ENCODE measurements at regions not wholly inside any gene's neighbourhood (a gene's known extent, or its start where the extent isn't known, plus 50 kb on each side); places are given as distances from the start of the nearest gene placed in this dataset.
"Not testable (repeated sequence)": the region's sequence is repeated elsewhere in the genome, so short reads cannot be mapped to it uniquely, and the experiment has no call there.

DNA sequence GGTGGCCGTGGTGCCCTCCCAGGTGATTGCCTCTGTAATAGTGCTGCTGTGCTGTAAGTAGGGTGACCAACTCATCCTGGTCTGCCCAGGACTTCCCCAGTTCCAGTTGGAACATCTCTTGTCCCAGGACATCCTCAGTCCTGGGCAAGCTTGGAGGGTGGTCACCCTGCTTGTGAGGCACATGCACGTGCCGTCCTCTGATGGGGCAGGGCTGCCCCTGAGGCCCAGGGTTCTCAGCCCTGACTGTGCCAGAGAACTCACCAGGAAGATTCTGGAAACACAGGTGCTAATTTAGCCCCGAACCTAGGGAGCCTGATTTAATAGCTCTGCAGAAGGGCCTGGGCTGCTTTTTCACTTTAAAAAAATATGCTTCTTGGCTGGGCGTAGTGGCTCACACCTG lies 120.9 kb upstream of the PHACTR3 start:
- Histone ChIP-seq H3K4me3 (no peak overlapping the region), H3K27ac (no peak overlapping the region)

DNA sequence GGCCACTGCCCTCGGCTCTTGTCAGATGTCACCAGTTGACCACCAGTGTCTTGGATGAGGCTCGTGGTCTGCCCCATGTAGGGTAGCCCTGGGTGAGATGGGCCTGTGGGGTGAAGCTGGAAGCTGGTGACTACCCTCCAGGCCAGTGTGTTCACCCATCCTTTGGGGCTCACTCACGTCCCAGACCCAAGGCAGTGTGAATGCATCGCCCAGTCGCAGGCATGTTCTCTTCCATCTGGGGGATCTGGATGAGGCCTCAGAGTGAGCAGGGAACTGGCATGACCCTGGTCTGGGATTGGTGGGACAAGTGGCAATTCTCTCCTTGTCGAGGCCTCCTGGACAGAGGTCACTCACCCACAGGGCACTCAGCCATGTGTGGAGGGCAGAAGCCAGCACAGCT lies 120.1 kb upstream of the PHACTR3 start:
- no peak overlapping the region for H3K27ac ChIP-seq
- H3K4me3 ChIP-seq: no peak overlapping the region

DNA sequence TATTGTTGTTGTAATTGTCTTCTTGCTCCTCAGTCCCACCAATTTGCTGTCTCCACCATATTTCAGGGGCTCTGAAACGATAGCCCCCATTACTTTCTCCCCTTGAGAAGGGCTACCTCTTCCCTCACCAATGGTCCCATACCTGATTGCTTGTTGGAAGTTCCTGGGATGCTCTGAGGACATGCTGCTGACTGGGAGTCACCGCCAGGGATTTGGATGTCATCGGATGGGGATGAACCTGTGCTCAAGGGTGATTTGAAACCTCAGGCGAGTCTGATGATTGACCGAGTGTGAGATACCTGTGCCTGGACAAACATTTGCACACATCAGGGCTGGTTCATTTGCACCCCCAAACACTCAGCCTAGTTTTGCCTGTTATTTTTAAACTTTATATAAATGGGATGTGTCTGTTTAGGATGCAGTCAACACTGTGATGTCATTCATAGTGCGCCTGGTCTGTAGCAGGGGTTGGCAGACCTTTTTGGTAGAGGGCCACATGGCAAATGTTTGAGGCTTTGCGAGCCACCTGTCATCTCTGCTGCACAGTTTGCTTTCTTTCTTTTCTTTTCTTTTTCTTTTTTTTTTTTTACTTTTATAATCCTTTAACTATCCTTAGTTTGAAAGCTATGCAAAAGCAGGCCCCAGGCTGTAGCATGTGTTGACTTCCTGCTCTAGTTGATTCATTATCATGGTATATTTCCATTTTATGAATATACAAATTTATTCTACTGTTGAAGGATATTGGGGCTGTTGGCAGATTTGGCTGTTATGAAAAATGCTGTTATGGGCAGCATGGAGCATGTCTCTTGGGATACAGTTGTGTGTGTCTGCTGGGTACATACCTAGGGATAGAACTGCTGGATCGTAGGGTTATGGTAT lies 118.5 kb upstream of the PHACTR3 start:
- Histone ChIP-seq H3K4me3 (no peak overlapping the region), H3K27ac (no peak overlapping the region)

GRCh38 chr20:59488459-59488858 lies 115.9 kb upstream of the PHACTR3 start:
- H3K27ac ChIP-seq, H3K4me3 ChIP-seq: not testable (repeated sequence)

DNA sequence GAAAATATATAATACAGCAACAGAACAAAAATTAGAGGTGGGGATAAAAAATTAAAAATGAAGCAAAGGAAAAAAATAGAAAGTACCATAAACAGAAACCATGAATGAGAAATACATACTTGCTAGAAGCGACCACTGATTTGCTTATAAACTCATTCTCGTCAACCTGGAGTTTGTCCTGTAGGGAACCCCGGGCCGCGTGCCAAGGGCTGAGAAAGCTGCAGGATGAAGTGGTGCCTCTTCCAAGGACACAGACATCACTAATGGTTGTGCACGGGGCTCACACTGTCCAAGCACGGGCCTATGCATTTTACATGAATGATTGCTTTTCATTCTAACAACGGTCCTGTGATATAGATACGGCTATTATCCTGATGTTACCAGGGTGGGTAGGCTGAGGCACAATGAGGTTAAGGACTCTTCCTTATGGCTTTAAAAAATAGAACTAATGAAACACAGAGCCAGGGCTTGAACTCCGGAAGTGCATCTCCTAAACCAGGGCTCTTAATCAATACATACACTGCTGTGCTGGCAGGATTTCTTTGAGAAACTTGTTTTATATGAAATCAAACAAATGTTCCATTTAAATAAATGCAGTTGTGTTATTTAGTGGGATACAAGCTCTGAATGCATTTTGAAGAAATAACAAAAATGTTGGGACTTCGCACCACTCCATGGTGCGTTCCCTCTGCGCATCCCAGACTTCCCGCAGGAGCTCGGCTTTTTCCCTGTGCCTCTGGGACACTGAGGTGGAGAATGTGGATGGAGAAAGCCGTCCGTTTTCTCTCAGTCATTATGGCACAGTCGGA lies 113.9 kb upstream of the PHACTR3 start:
- H3K4me3 ChIP-seq, H3K27ac ChIP-seq: not testable (repeated sequence)

DNA sequence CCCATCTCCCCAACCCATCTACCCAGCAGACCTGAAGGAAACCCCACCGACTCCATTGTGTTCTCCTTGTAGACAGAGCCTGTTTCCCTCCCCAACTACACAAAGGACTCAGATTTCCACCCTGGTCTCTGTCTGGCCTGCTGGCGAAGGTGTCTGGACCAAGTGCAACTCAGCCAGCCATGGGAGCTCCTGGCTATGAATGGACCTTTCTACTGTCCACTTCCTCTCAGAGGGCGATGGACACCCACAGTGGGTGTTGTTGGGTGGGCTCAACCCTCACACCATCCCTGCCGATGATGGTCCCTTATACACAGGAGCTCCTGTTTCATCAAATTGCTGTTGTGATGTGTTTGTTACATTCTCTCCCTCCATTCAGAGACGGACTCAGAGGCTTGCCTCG lies 112.5 kb upstream of the PHACTR3 start:
- no peak overlapping the region for H3K4me3 ChIP-seq

GRCh38 chr20:59493926-59494325 lies 110.4 kb upstream of the PHACTR3 start:
- Histone ChIP-seq H3K27ac (no peak overlapping the region), H3K4me3 (no peak overlapping the region)

More for the DNA sequence above, 112.5 kb upstream of the PHACTR3 start:
- H3K27ac ChIP-seq: no peak overlapping the region

DNA sequence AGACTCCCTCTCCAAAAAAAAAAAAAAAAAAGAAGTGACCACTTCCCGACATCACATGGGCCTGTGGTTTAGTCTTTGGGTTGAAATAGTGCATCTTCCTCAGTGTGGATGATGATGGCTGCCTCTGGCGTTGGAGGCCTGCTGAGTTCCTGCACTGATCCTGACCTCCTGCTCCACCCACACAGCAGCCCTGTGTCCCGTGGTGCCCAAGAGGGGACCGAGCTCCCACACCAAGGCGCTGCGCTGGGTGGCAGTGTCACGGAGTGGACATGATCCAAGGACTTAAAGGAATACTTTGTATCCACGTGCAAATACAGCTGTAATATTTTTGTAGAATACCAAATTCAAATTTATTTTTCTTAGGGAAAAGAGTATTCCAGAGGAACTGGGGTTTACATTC lies 109.2 kb upstream of the PHACTR3 start:
- no peak overlapping the region for H3K27ac ChIP-seq
- H3K4me3 ChIP-seq: no peak overlapping the region

- Histone ChIP-seq H3K27ac (no peak overlapping the region), H3K4me3 (no peak overlapping the region)
These were observed 108.3 kb upstream of the PHACTR3 start for GRCh38 chr20:59495894-59496510.

DNA sequence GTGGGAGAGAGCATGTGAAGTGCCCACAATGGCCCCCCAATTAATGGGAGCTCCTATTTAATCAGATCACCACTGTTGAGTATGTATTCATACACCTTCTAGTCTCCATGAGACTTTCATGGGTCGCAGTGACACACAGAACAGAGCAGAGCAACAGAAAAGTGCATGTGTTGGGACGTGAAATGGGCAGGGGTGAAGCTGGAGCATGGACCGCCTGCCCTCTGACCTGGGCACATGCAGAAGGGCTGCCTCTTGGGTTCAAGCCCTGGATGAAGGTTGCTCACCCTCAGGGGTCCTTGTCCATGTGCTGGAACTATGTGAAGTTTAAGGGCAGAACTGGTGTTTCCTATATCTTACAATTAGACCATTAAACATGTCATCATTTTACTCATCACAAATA lies 106.0 kb upstream of the PHACTR3 start:
- no peak overlapping the region for H3K4me3 ChIP-seq

GRCh38 chr20:59499863-59500262 lies 104.5 kb upstream of the PHACTR3 start:
- Histone ChIP-seq H3K4me3 (no peak overlapping the region), H3K27ac (no peak overlapping the region)

More for the DNA sequence above, 106.0 kb upstream of the PHACTR3 start:
- H3K27ac ChIP-seq: no peak overlapping the region

DNA sequence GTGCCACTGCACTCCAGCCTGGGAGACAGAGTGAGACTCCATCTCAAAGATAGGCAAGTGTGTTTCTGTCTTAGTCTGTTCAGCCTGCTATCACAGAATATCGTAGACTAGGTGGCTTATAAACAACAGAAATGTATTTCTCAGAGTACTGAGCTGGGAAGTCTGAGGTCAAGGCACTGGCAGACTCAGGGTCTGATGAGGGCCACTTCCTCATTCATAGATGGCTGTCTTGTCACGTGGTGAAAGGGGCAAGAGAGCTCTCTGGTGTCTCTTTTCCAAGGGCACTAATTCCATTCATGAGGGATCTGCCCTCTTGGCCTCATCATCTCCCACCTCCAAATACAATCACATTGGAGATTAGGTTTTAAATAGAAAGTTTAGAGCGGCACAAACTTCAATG lies 95.6 kb upstream of the PHACTR3 start:
- H3K27ac ChIP-seq: no peak overlapping the region
- H3K4me3 ChIP-seq: no peak overlapping the region

- Histone ChIP-seq H3K4me3 (no peak overlapping the region), H3K27ac (no peak overlapping the region)
These were observed 91.7 kb upstream of the PHACTR3 start for GRCh38 chr20:59512651-59513050.

DNA sequence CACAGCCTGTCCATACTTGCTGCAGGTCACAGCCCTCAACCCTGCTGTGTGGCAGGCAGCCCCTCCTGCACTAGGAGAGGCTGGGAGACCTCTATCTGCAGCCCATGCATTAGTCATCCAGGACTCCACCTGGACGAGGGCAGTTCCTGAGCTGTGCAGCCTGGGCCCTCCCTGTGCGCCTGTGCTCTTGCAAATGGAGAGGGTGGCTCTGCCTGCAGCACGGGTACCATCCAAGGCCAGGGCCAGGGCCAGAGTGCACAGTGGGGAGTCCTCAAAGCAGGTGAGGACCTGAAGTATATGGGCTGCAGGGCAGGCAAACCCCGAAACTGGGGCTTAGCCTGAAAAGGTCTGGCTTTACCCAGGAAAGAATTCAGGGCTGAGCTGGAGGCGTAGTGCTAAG lies 89.8 kb upstream of the PHACTR3 start:
- H3K4me3 ChIP-seq: no peak overlapping the region
- H3K27ac ChIP-seq: no peak overlapping the region

GRCh38 chr20:59515013-59515905 lies 89.1 kb upstream of the PHACTR3 start:
- no peak overlapping the region for H3K4me3 ChIP-seq
- no peak overlapping the region for H3K27ac ChIP-seq

DNA sequence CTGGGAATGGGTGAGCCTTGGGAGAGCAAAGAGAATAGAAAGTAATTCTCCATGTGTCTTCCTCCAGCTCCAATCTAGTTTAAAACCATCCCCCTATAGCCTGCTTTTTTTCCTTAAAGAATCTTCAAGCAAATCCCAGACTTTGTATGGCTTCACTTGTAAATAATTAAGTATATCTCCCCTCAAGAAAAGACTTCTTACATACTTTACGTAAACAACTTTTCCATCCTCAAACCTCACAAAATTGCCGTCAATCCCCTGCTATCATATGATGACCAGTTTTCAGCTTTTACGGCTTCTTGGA lies 88.5 kb upstream of the PHACTR3 start:
- Histone ChIP-seq H3K4me3 (no peak overlapping the region), H3K27ac (no peak overlapping the region)

- Histone ChIP-seq H3K4me3 (no peak overlapping the region), H3K27ac (no peak overlapping the region)
These were observed 85.2 kb upstream of the PHACTR3 start for GRCh38 chr20:59518881-59519706.

DNA sequence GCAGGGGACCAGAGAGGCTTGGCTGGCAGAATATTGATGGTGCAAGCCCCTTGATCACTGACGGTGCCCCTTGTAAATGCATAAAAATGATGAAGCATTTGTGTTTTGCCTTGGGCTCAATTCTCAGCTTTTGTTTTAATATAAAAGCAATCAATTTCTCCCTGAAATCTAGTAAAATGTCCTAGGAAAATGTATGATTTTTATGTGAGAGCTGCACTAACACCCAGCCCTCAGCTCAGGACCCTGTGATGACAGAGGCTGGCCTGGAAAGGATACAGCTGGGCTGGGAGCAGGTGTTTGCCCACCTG lies 84.7 kb upstream of the PHACTR3 start:
- no peak overlapping the region for H3K27ac ChIP-seq
- no peak overlapping the region for H3K4me3 ChIP-seq

DNA sequence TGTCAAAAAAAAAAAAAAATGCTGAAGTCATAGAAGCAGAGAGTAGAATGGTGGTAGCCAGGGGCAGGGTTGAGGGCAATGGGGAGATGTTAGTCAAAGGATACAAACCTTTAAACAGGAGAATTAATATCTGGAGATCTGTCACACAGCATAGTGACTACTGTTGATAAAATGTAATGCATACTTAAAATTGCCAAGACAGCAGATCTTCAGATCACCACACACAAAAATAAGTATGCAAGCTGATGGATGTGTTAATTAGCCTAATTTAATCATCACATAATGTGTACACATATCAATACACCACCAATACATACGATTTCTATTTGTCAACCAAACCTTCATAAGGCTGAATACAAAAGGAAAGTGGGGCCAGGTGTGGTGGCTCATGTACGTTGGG lies 83.5 kb upstream of the PHACTR3 start:
- H3K27ac ChIP-seq: no peak overlapping the region
- no peak overlapping the region for H3K4me3 ChIP-seq

All from skin epidermis (tissue), 12 donors.